ENCODE measurements at regions not wholly inside any gene's neighbourhood (a gene's known extent, or its start where the extent isn't known, plus 50 kb on each side); places are given as distances from the start of the nearest gene placed in this dataset.

GRCh38 chr14:27079716-27080115 lies 481.9 kb upstream of the NOVA1 start:
- no peaks in the 10 kb centered on the region for H3K4me1 ChIP-seq
- H3K9me3 ChIP-seq: no peaks in the 10 kb centered on the region
- no peaks in the 10 kb centered on the region for H3K36me3 ChIP-seq
- no peak for TF ChIP-seq CTCF (IDR thresholded peaks at IDR 0.05)
- no peaks in the 10 kb centered on the region for H3K27me3 ChIP-seq
- no peak overlapping the region for H3K4me3 ChIP-seq
- DNase-seq (ENCODE audit: low spot score): no peak
- no peak overlapping the region for H3K27ac ChIP-seq

- Histone ChIP-seq H3K9me3 (no peaks in the 10 kb centered on the region), H3K4me3 (no peak overlapping the region), H3K27me3 (no peaks in the 10 kb centered on the region), H3K36me3 (no peaks in the 10 kb centered on the region), H3K27ac (no peak overlapping the region), H3K4me1 (no peaks in the 10 kb centered on the region)
- no peak for DNase-seq (ENCODE audit: low spot score)
- TF ChIP-seq CTCF (IDR thresholded peaks at IDR 0.05): no peak
Observed at GRCh38 chr14:27085500-27085899, 487.7 kb upstream of the NOVA1 start.

GRCh38 chr14:27090716-27091115 lies 492.9 kb upstream of the NOVA1 start:
- H3K9me3 ChIP-seq: no peaks in the 10 kb centered on the region
- no peak for TF ChIP-seq CTCF (IDR thresholded peaks at IDR 0.05)
- H3K4me3 ChIP-seq: no peak overlapping the region
- no peak for DNase-seq (ENCODE audit: low spot score)
- no peaks in the 10 kb centered on the region for H3K4me1 ChIP-seq
- no peak overlapping the region for H3K27ac ChIP-seq
- H3K36me3 ChIP-seq: no peaks in the 10 kb centered on the region
- H3K27me3 ChIP-seq: no peaks in the 10 kb centered on the region

- no peak overlapping the region for H3K4me3 ChIP-seq
- H3K36me3 ChIP-seq: no peaks in the 10 kb centered on the region
- H3K9me3 ChIP-seq: no peaks in the 10 kb centered on the region
- H3K27ac ChIP-seq: no peak overlapping the region
- H3K4me1 ChIP-seq: no peaks in the 10 kb centered on the region
- no peaks in the 10 kb centered on the region for H3K27me3 ChIP-seq
- no peak for DNase-seq (ENCODE audit: low spot score)
- TF ChIP-seq CTCF (IDR thresholded peaks at IDR 0.05): no peak
Observed at GRCh38 chr14:27091973-27092372, 494.1 kb upstream of the NOVA1 start.

GRCh38 chr14:27096091-27096490 lies 498.3 kb upstream of the NOVA1 start:
- DNase-seq (ENCODE audit: low spot score): no peak
- no peaks in the 10 kb centered on the region for H3K27me3 ChIP-seq
- no peaks in the 10 kb centered on the region for H3K9me3 ChIP-seq
- H3K27ac ChIP-seq: no peak overlapping the region
- no peak overlapping the region for H3K4me3 ChIP-seq
- no peaks in the 10 kb centered on the region for H3K36me3 ChIP-seq
- H3K4me1 ChIP-seq: no peaks in the 10 kb centered on the region
- TF ChIP-seq CTCF (IDR thresholded peaks at IDR 0.05): no peak

- no peak overlapping the region for H3K27ac ChIP-seq
- H3K4me3 ChIP-seq: no peak overlapping the region
- H3K9me3 ChIP-seq: no peaks in the 10 kb centered on the region
- DNase-seq (ENCODE audit: low spot score): no peak
- no peaks in the 10 kb centered on the region for H3K36me3 ChIP-seq
- no peaks in the 10 kb centered on the region for H3K27me3 ChIP-seq
- TF ChIP-seq CTCF (IDR thresholded peaks at IDR 0.05): no peak
- no peaks in the 10 kb centered on the region for H3K4me1 ChIP-seq
Observed at GRCh38 chr14:27098451-27098850, 500.6 kb upstream of the NOVA1 start.

Data from right atrium auricular region (tissue), 2 donors.